CD4-positive, alpha-beta T cell (primary cell): ENCODE measurements at regions not wholly inside any gene's neighbourhood (a gene's known extent, or its start where the extent isn't known, plus 50 kb on each side); places are given as distances from the start of the nearest gene placed in this dataset.
"Not testable (repeated sequence)": the region's sequence is repeated elsewhere in the genome, so short reads cannot be mapped to it uniquely, and the experiment has no call there.

Experiments used
- ATAC-seq: fragments of 200-7000 bp; cut with Tn5 transposase; one replicate; pipeline ENCODE4 v1.10.0; 2022; ENCODE audit warnings: mild to moderate bottlenecking; ENCODE audit not compliant: poor library complexity
- CTCF ChIA-PET: fragments of 350-600 bp; sonication (Branson Sonifier 250); formaldehyde crosslinking; loops from one replicate; lab custom pipeline; 2021; ENCODE audit warnings: antibody characterized with exemption, inconsistent platforms; lab: Charles Lee
- POLR2A ChIA-PET: fragments of 350-600 bp; sonication (Branson Sonifier 250); formaldehyde crosslinking; loops from one replicate; lab custom pipeline; 2021; ENCODE audit warnings: antibody characterized with exemption, inconsistent platforms; lab: Charles Lee
- DNase-seq, 14 experiments: peaks; one replicate each; pipeline ENCODE4 v3.0.0-alpha.2; 2013 to 2020; ENCODE audit warnings: mixed read lengths in 2 of 14
- H3K27ac ChIP-seq, 2 donors: one replicate each; pipeline versions ENCODE4 v1.5.1 to v1.7.0; 2013; ENCODE audit warnings: low read length in 2 of 2, low read depth in 1 of 2, mild to moderate bottlenecking in 1 of 2
- H3K27me3 ChIP-seq, 2 experiments: 1 replicate in 1 of 2; 2 replicates in 1 of 2; pipeline versions ENCODE4 v1.6.1 to v1.7.0; 2013; ENCODE audit warnings: low read length in 2 of 2, control low read depth in 1 of 2, mild to moderate bottlenecking in 1 of 2, moderate library complexity in 1 of 2; ENCODE audit not compliant: insufficient read depth in 2 of 2, control insufficient read depth in 1 of 2
- H3K36me3 ChIP-seq: one replicate; pipeline ENCODE4 v1.6.1; 2013; ENCODE audit warnings: low read length, control low read depth; ENCODE audit not compliant: insufficient read depth
- H3K4me1 ChIP-seq: one replicate; pipeline ENCODE4 v1.6.1; 2013; ENCODE audit warnings: low read length, control low read depth; ENCODE audit not compliant: insufficient read depth
- H3K4me3 ChIP-seq: one replicate; pipeline ENCODE4 v1.5.1; 2013; ENCODE audit warnings: mild to moderate bottlenecking, low read length, moderate library complexity
- H3K9me3 ChIP-seq, 2 experiments: 1 replicate in 1 of 2; 2 replicates in 1 of 2; pipeline versions ENCODE4 v1.6.1 to v1.7.0; 2013; ENCODE audit warnings: low read length in 2 of 2, mild to moderate bottlenecking in 2 of 2, control low read depth in 1 of 2, moderate library complexity in 1 of 2; ENCODE audit not compliant: control insufficient read depth in 1 of 2, insufficient read depth in 1 of 2
- H3K27ac Mint-ChIP-seq: one replicate; pipeline ENCODE4 v1.8.0; 2020; ENCODE audit warnings: mixed read lengths
- H3K27me3 Mint-ChIP-seq: one replicate; pipeline ENCODE4 v1.8.0; 2021; ENCODE audit warnings: mixed read lengths
- H3K36me3 Mint-ChIP-seq: one replicate; pipeline ENCODE4 v1.8.0; 2021; ENCODE audit warnings: low read depth, mixed read lengths
- H3K4me1 Mint-ChIP-seq: one replicate; pipeline ENCODE4 v1.8.0; 2021; ENCODE audit warnings: low read depth, mixed read lengths
- H3K4me3 Mint-ChIP-seq: one replicate; pipeline ENCODE4 v1.8.0; 2020; ENCODE audit warnings: mild to moderate bottlenecking, mixed read lengths
- H3K9me3 Mint-ChIP-seq: one replicate; pipeline ENCODE4 v1.8.0; 2020; ENCODE audit warnings: mixed read lengths
- intact Hi-C, 2 experiments: fragments of 100-400 bp; cut with DNase I in 1 of 2; cut with micrococcal nuclease in 1 of 2; formaldehyde crosslinking; loops; one replicate each; pipeline versions ENCODE4 v1.15.1 to v1.9.0; 2023 to 2025; cut with DNase I, micrococcal nuclease
- TF ChIP-seq, protein P1 (sequence below): fragments of 200-600 bp; IDR thresholded peaks from one replicate; pipeline ENCODE4 v1.8.0; 2022; ENCODE audit warnings: antibody characterized with exemption, mild to moderate bottlenecking

DNA sequence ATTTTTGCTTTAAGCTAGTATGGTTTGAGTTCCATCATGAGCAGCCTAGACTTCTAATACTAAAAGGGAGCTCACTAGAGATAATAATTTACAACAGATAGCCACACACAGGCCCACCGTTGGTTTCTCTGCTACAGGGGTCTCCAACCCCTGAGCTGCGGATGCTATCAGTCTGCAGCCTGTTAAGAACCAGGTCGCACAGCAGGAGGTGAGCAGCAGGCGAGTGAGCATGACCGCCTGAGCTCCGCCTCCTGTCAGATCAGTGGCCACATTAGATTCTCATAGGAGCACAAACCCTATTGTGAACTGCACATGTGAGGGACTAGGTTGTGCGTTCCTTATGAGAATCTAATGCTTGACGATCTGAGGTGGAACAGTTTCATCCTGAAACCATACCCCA, 150.6 kb downstream of the HRH4 start:
- no peak for ATAC-seq
- no peak overlapping the region for H3K4me3 Mint-ChIP-seq
- Histone ChIP-seq H3K27ac (no peak overlapping the region), H3K9me3 (no peaks in the 10 kb centered on the region), H3K4me1 (no peaks in the 10 kb centered on the region), H3K4me3 (no peak overlapping the region), H3K27me3 (no peaks in the 10 kb centered on the region), H3K36me3 (no peaks in the 10 kb centered on the region)
- no peak overlapping the region for H3K27ac Mint-ChIP-seq
- ChIA-PET CTCF (no interaction called here), POLR2A (no interaction called here)
- H3K27me3 Mint-ChIP-seq: no peaks in the 10 kb centered on the region
- no peak for DNase-seq
- H3K4me1 Mint-ChIP-seq: no peaks in the 10 kb centered on the region
- intact Hi-C loops: no loop called here
- TF ChIP-seq, protein P1, sequence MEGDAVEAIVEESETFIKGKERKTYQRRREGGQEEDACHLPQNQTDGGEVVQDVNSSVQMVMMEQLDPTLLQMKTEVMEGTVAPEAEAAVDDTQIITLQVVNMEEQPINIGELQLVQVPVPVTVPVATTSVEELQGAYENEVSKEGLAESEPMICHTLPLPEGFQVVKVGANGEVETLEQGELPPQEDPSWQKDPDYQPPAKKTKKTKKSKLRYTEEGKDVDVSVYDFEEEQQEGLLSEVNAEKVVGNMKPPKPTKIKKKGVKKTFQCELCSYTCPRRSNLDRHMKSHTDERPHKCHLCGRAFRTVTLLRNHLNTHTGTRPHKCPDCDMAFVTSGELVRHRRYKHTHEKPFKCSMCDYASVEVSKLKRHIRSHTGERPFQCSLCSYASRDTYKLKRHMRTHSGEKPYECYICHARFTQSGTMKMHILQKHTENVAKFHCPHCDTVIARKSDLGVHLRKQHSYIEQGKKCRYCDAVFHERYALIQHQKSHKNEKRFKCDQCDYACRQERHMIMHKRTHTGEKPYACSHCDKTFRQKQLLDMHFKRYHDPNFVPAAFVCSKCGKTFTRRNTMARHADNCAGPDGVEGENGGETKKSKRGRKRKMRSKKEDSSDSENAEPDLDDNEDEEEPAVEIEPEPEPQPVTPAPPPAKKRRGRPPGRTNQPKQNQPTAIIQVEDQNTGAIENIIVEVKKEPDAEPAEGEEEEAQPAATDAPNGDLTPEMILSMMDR: no peak
- no peaks in the 10 kb centered on the region for H3K9me3 Mint-ChIP-seq
- H3K36me3 Mint-ChIP-seq: no peaks in the 10 kb centered on the region

DNA sequence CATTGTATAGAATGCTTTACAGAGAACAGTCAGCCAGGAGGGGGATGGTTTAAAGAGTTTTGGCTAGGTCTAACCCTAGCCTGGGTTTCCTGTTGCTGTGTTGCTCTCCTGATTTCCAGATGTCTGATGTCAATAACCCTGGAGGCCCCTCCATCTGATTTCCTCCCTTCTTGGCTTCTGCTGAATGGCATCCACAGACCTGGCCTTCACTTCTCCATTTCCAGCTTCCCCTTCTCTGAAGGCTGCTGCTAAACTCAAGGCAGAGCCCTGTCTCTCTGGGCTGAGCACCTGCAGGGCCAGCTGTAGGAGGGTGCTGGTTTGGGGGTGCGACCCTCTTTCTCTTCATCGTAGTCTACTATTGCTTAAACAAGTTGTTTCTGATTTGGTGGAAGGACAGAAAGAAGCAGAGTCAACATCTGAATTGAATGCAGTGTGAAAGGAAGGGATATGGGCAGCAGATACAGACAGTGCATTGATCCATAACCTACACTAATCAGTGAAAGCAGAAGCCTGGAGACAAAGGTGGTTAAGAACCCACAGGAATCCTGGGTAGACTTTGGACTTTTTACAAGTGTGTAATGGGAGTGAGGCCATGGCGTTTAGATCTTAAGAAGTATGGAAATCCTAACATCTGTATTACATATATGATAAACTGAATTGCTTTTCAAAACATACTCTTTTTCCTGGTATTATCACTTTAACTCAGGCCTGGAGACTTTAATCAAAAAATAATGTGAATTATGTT, 153.6 kb downstream of the HRH4 start:
- ChIA-PET CTCF (no interaction called here), POLR2A (no interaction called here)
- H3K4me1 Mint-ChIP-seq: no peaks in the 10 kb centered on the region
- no peak overlapping the region for H3K4me3 Mint-ChIP-seq
- no peaks in the 10 kb centered on the region for H3K9me3 Mint-ChIP-seq
- Histone ChIP-seq H3K36me3 (no peaks in the 10 kb centered on the region), H3K27ac (no peak overlapping the region), H3K4me1 (no peaks in the 10 kb centered on the region), H3K4me3 (no peak overlapping the region), H3K9me3 (no peaks in the 10 kb centered on the region), H3K27me3 (no peaks in the 10 kb centered on the region)
- no peaks in the 10 kb centered on the region for H3K36me3 Mint-ChIP-seq
- DNase-seq (no peak), ATAC-seq (no peak)
- no peak overlapping the region for H3K27ac Mint-ChIP-seq
- intact Hi-C loops: no loop called here
- TF ChIP-seq, protein P1: no peak
- H3K27me3 Mint-ChIP-seq: no peaks in the 10 kb centered on the region

DNA sequence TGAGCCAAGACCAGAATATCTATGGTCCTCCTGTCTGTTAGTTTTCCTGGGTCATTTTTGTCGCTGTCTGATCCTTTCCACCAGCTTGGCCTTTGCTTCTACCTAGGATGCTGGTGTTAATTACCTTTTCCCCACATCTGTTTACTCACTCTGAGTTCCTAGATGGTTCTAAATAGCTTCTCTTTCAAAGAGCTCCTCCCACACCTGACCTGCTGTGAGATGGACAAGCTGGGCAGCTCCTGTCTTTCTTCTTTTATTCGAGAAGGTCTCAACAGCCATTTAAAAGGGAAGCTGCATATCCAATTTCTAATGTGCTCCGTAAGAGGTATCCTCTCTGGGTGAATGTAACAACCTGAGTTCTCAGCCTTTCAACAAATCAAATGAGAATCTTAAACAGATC, 156.2 kb downstream of the HRH4 start:
- no peaks in the 10 kb centered on the region for H3K36me3 Mint-ChIP-seq
- no peaks in the 10 kb centered on the region for H3K9me3 Mint-ChIP-seq
- H3K4me1 Mint-ChIP-seq: no peaks in the 10 kb centered on the region
- no peak overlapping the region for H3K27ac ChIP-seq
- no peaks in the 10 kb centered on the region for H3K9me3 ChIP-seq
- TF ChIP-seq, protein P1: no peak
- no peaks in the 10 kb centered on the region for H3K27me3 Mint-ChIP-seq
- no peaks in the 10 kb centered on the region for H3K4me1 ChIP-seq
- no peaks in the 10 kb centered on the region for H3K27me3 ChIP-seq
- H3K4me3 ChIP-seq: no peak overlapping the region
- POLR2A ChIA-PET: no interaction called here
- no peaks in the 10 kb centered on the region for H3K36me3 ChIP-seq
- no peak for ATAC-seq
- no peak for DNase-seq
- intact Hi-C loops: no loop called here
- CTCF ChIA-PET: interaction anchor here (0.6 kb wide), 1 partner anchor 228 kb away, joined by 3 read pairs; no protein-coding TSS in a partner anchor
- no peak overlapping the region for H3K27ac Mint-ChIP-seq
- H3K4me3 Mint-ChIP-seq: no peak overlapping the region

DNA sequence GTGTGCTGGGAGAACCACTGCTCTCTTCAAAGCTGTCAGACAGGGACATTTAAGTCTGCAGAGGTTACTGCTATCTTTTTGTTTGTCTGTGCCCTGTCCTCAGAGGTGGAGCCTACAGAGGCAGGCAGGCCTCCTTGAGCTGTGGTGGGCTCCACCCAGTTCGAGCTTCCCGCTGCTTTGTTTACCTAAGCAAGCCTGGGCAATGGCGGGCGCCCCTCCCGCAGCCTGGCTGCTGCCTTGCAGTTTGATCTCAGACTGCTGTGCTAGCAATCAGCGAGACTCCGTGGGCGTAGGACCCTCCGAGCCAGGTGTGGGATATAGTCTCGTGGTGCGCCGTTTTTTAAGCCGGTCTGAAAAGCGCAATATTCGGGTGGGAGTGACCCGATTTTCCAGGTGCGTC, 164.0 kb downstream of the HRH4 start:
- H3K4me1 ChIP-seq, H3K4me1 Mint-ChIP-seq, CTCF ChIA-PET, H3K36me3 Mint-ChIP-seq, H3K27ac ChIP-seq, DNase-seq, H3K27ac Mint-ChIP-seq, H3K36me3 ChIP-seq, H3K4me3 ChIP-seq, H3K4me3 Mint-ChIP-seq, H3K27me3 ChIP-seq, intact Hi-C loops, POLR2A ChIA-PET, H3K9me3 ChIP-seq, H3K9me3 Mint-ChIP-seq, ATAC-seq: not testable (repeated sequence)
- peaks cover 19% of the 10 kb centered on the region for H3K27me3 Mint-ChIP-seq
